ENCODE measurements at regions not wholly inside any gene's neighbourhood (a gene's known extent, or its start where the extent isn't known, plus 50 kb on each side); places are given as distances from the start of the nearest gene placed in this dataset.
"Not testable (repeated sequence)": the region's sequence is repeated elsewhere in the genome, so short reads cannot be mapped to it uniquely, and the experiment has no call there.

DNA sequence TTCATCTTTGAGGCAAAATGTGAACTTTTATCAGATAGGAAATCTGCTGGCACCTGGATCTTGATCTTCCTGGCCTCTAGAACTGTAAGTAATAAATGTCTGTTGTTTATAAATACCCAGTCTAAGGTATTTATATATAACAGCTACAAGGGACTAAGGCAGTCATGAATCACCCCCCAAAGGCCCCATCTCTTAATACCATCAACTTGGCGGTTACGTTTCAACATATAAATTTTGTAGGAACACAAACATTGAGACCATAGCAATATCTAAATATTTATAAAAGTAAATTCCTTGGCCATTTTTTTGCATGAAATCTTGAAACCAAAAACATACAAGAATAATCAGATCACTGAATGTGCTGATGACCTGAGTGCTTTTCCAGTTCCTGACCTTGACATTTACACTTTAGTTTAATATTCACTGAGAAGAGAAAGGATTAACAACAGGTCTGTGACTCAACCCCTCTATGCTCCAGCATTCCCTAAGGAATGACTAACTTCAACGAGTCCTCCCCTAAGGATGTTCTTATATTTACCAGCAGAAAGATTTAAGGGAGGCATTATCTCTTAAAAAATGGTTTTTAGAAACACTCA lies 1438.5 kb upstream of the CELF2 start:
- no peaks in the 10 kb centered on the region for H3K27me3 ChIP-seq (ENCODE audit: control insufficient read depth, insufficient read depth, low read length)
- H3K4me3 ChIP-seq (ENCODE audit: low read length), result no peak overlapping the region
- WGBS (ENCODE audit: insufficient coverage), result no CpG with 5 or more reads among the region's 3 CpGs
- H3K4me1 ChIP-seq (ENCODE audit: control insufficient read depth, insufficient read depth, low read length), result no peaks in the 10 kb centered on the region
- peak; percentile 21 for DNase-seq
- H3K36me3 ChIP-seq (ENCODE audit: control insufficient read depth, insufficient read depth, low read length), result no peaks in the 10 kb centered on the region
- no peaks in the 10 kb centered on the region for H3K9me3 ChIP-seq (replicated peaks; ENCODE audit: control insufficient read depth, low read depth, low read length)
- H3K27ac ChIP-seq (ENCODE audit: low read length), result no peak overlapping the region

DNA sequence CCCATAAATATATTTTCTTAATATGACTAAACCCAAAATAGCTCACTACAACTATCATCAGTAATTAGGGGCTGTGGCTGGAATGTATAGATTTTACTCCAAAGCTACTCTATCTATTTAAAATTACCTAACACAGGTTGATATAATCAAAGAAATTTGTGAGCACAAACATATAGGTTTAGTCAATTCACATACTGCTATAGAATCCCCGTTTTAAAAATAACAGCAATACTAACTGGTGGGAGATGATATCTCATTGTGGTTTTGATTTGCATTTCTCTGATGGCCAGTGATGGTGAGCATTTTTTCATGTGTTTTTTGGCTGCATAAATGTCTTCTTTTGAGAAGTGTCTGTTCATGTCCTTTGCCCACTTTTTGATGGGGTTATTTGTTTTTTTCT lies 1434.9 kb upstream of the CELF2 start:
- H3K27me3 ChIP-seq (ENCODE audit: control insufficient read depth, insufficient read depth, low read length); H3K27ac ChIP-seq (ENCODE audit: low read length); DNase-seq; H3K36me3 ChIP-seq (ENCODE audit: control insufficient read depth, insufficient read depth, low read length); H3K4me1 ChIP-seq (ENCODE audit: control insufficient read depth, insufficient read depth, low read length); H3K9me3 ChIP-seq (replicated peaks; ENCODE audit: control insufficient read depth, low read depth, low read length); H3K4me3 ChIP-seq (ENCODE audit: low read length): not testable (repeated sequence)
- WGBS (ENCODE audit: insufficient coverage), result no CpG with 5 or more reads among the region's 1 CpG

DNA sequence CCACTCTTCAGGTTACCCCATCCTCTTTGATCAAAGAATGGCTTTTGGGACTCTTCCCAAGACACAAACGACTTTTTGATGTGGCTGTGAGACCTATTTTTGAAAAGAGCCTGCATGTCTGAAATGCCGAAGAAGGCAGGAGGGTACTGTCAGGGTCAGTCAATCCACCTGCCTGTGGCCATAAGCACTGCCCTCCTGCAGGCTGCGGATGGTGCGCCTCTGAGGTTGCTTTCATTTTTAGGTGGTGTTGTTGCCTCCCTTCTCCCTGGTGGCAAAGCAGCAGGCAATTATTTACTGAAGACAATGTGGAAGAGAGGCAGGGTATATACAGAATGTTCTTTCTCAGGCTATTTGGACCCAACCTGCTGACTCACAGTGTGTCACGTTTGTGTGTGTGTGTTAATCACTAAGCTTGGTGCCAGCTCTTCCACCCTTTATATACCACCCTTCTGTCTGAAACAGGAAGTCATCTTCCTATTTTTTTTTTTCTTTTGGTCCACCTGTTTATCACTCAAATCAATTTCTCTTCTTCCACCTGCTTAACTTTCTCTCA lies 1421.2 kb upstream of the CELF2 start:
- no peaks in the 10 kb centered on the region for H3K27me3 ChIP-seq (ENCODE audit: control insufficient read depth, insufficient read depth, low read length)
- no peaks in the 10 kb centered on the region for H3K9me3 ChIP-seq (replicated peaks; ENCODE audit: control insufficient read depth, low read depth, low read length)
- no peak overlapping the region for H3K27ac ChIP-seq (ENCODE audit: low read length)
- DNase-seq, result no peak
- no peak overlapping the region for H3K4me3 ChIP-seq (ENCODE audit: low read length)
- 100% methylated on average over 2 of the region's 5 CpGs for WGBS (ENCODE audit: insufficient coverage)
- no peaks in the 10 kb centered on the region for H3K36me3 ChIP-seq (ENCODE audit: control insufficient read depth, insufficient read depth, low read length)
- H3K4me1 ChIP-seq (ENCODE audit: control insufficient read depth, insufficient read depth, low read length), result no peaks in the 10 kb centered on the region

DNA sequence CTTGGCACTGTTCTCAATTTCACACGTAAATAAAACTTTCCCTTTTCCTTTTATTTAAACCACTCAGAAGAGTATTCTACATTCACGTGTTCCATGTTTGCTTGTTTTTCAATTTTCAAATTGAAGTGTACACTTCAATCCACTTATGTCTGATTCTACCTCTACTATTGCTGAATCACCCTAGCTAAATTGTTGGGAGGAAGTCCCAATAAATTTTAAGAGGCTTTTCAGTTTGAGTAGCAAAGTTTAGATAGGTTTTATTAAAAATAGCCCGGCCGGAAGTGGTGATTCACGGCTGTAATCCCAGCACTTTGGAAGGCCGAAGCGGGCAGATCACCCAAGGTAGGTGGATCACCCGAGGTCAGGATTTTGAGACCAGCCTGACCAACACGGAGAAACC lies 1414.7 kb upstream of the CELF2 start:
- no peak overlapping the region for H3K4me3 ChIP-seq (ENCODE audit: low read length)
- 88% methylated on average over 6 of the region's 9 CpGs for WGBS (ENCODE audit: insufficient coverage)
- DNase-seq, result no peak

DNA sequence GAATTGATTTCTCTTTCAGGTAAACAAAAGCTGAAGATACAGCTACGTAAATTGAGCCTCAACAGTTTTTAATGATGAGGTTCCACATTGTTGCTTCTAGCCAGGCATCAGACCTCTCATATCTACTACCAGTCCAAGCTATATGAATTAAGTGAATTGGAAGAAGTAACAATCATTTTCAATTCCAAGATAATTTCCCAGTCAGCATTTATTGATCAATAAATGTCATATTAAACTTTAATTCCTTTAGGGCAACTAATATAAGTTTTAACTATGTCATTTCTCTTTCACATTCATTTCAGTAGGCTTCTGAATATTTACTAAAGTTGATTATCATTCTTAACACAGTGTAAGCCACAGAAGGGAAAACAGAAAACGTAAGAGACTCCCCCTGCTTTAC lies 1413.7 kb upstream of the CELF2 start:
- no peaks in the 10 kb centered on the region for H3K36me3 ChIP-seq (ENCODE audit: control insufficient read depth, insufficient read depth, low read length)
- no peaks in the 10 kb centered on the region for H3K4me1 ChIP-seq (ENCODE audit: control insufficient read depth, insufficient read depth, low read length)
- no CpG with 5 or more reads among the region's 2 CpGs for whole genome bisulfite sequencing (ENCODE audit: insufficient coverage)
- DNase-seq, result no peak
- H3K27ac ChIP-seq (ENCODE audit: low read length), result no peak overlapping the region
- H3K9me3 ChIP-seq (replicated peaks; ENCODE audit: control insufficient read depth, low read depth, low read length), result no peaks in the 10 kb centered on the region
- H3K27me3 ChIP-seq (ENCODE audit: control insufficient read depth, insufficient read depth, low read length), result no peaks in the 10 kb centered on the region
- H3K4me3 ChIP-seq (ENCODE audit: low read length), result no peak overlapping the region

More for the DNA sequence above, 1414.7 kb upstream of the CELF2 start:
- Histone ChIP-seq H3K9me3 (replicated peaks; ENCODE audit: control insufficient read depth, low read depth, low read length) (no peaks in the 10 kb centered on the region), H3K4me1 (ENCODE audit: control insufficient read depth, insufficient read depth, low read length) (no peaks in the 10 kb centered on the region), H3K27me3 (ENCODE audit: control insufficient read depth, insufficient read depth, low read length) (no peaks in the 10 kb centered on the region), H3K36me3 (ENCODE audit: control insufficient read depth, insufficient read depth, low read length) (no peaks in the 10 kb centered on the region), H3K27ac (ENCODE audit: low read length) (no peak overlapping the region)

DNA sequence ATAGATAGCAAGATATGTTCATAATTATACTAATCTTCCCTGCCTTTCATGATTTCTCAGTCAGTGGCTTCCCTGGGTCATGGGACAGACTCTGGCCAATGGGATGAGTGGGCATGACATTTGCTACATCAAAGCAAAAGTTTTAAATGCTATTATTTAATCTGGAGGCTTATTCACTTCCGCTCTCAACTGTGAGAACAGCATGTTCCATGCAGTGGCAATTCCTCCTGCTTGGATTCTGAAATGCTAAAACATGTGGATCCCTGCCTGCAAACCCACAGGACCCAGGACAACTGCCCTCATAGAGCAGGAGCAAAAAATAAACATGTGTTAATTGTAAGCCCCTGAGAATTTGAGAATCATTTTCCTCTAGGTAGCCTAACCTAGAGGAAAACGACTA lies 1412.4 kb upstream of the CELF2 start:
- no peak overlapping the region for H3K4me3 ChIP-seq (ENCODE audit: low read length)
- DNase-seq, result no peak
- WGBS (ENCODE audit: insufficient coverage), result 100% methylated on average over 1 of the region's 2 CpGs
- H3K27ac ChIP-seq (ENCODE audit: low read length), result no peak overlapping the region
- no peaks in the 10 kb centered on the region for H3K9me3 ChIP-seq (replicated peaks; ENCODE audit: control insufficient read depth, low read depth, low read length)
- H3K36me3 ChIP-seq (ENCODE audit: control insufficient read depth, insufficient read depth, low read length), result no peaks in the 10 kb centered on the region
- H3K27me3 ChIP-seq (ENCODE audit: control insufficient read depth, insufficient read depth, low read length), result no peaks in the 10 kb centered on the region
- H3K4me1 ChIP-seq (ENCODE audit: control insufficient read depth, insufficient read depth, low read length), result no peaks in the 10 kb centered on the region

DNA sequence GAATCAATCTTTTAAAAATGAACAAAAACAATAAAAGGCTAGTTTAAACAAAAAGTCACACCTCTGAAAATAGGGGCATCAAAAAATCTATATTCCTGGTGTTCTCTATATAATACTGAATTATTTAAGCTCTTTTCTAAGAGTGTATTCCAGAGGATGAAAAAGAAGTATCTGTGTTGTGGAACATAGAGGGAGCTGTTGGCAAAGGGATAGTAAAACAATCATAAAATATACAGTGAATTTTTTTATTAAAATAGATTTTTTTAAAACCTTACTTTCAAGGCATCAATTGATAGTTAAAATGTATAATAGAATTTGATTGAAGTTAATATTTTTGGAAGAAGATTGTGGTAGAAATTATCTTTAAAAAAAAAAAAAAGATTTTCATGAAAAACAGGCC lies 1409.1 kb upstream of the CELF2 start:
- H3K4me3 ChIP-seq (ENCODE audit: low read length), result no peak overlapping the region
- no peak overlapping the region for H3K27ac ChIP-seq (ENCODE audit: low read length)
- no peaks in the 10 kb centered on the region for H3K4me1 ChIP-seq (ENCODE audit: control insufficient read depth, insufficient read depth, low read length)
- no peaks in the 10 kb centered on the region for H3K9me3 ChIP-seq (replicated peaks; ENCODE audit: control insufficient read depth, low read depth, low read length)
- H3K36me3 ChIP-seq (ENCODE audit: control insufficient read depth, insufficient read depth, low read length), result no peaks in the 10 kb centered on the region
- no peaks in the 10 kb centered on the region for H3K27me3 ChIP-seq (ENCODE audit: control insufficient read depth, insufficient read depth, low read length)
- peak; percentile 49 for DNase-seq

DNA sequence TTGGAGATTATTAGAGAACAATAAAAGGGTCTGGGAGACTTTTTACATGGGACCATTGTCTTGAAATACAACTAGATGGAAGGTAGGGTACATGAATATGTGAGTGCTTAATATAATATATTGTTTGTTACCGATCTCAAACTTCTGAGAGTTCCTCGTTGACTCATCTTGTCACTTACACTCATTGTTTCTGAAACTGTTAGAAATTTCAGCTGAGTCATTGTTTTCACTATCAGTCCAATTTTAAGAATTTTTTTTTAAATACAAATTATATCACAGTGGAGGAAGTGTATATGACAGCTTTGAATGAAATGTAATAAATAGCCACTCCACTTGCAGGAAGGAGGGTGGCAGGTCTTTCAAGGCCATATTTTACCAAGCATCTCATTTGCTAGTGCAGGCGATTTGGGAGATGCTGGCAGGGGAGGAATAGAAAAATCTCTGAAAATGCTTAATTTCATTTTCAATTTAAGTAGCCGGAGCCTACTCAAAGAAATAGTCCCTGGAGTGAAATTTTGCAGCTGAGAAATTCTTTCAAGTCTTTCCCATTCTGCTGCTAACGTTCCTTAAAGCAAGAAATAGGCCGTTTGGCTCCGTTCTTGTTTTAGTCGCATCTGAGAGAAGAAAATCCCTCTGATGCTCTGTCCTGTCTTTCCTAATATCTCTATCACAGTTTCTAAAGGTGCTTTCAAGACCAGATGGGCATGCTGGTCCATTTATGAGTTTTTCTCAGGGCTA lies 1404.2 kb upstream of the CELF2 start:
- Histone ChIP-seq H3K36me3 (ENCODE audit: control insufficient read depth, insufficient read depth, low read length) (no peaks in the 10 kb centered on the region), H3K4me1 (ENCODE audit: control insufficient read depth, insufficient read depth, low read length) (no peaks in the 10 kb centered on the region), H3K9me3 (replicated peaks; ENCODE audit: control insufficient read depth, low read depth, low read length) (no peaks in the 10 kb centered on the region), H3K27me3 (ENCODE audit: control insufficient read depth, insufficient read depth, low read length) (no peaks in the 10 kb centered on the region), H3K4me3 (ENCODE audit: low read length) (no peak overlapping the region), H3K27ac (ENCODE audit: low read length) (no peak overlapping the region)
- peak; percentile 18 for DNase-seq
- WGBS (ENCODE audit: insufficient coverage), result 40% methylated on average over 4 of the region's 8 CpGs

DNA sequence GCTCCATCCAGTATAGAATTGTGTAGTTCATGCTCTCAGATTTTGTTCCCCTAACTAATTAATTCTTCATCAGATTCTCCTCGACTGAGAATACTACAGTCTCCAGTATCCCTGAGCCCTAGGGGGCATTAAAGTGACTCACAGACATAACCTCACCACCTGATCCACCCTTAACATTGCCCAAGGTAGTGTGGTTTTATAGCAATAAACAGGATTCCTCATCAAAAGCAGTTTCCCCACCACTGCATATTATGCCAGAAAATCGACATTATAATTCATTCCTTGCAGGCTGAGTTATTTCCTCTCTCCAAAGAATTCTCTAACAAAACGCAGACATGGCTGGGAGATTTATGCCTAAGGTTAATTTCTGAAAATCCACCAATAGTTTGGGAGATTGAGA lies 1402.5 kb upstream of the CELF2 start:
- DNase-seq, result no peak
- Histone ChIP-seq H3K4me3 (ENCODE audit: low read length) (no peak overlapping the region), H3K27ac (ENCODE audit: low read length) (no peak overlapping the region), H3K4me1 (ENCODE audit: control insufficient read depth, insufficient read depth, low read length) (no peaks in the 10 kb centered on the region), H3K36me3 (ENCODE audit: control insufficient read depth, insufficient read depth, low read length) (no peaks in the 10 kb centered on the region), H3K9me3 (replicated peaks; ENCODE audit: control insufficient read depth, low read depth, low read length) (no peaks in the 10 kb centered on the region), H3K27me3 (ENCODE audit: control insufficient read depth, insufficient read depth, low read length) (no peaks in the 10 kb centered on the region)
- no CpG with 5 or more reads among the region's 3 CpGs for WGBS (ENCODE audit: insufficient coverage)

DNA sequence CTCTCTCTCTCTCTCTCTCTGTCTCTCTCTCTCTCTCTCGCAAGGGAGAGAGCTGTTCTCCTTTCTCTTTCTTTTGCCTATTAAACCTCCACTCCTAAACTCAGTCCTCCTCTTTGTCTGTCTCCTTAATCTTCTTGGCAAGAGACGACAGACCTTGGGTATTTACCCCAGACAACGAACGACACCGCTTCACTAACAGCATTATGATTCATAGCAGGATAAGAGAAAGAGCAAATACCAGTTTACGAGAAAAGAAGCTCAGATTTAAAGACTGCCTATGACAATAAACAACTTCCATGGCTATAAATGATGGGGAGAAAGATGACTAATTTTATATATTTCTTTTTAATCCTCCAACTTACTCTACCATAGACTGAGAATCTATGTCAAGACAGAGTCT lies 1396.5 kb upstream of the CELF2 start:
- Histone ChIP-seq H3K4me3 (ENCODE audit: low read length) (no peak overlapping the region), H3K27ac (ENCODE audit: low read length) (no peak overlapping the region), H3K36me3 (ENCODE audit: control insufficient read depth, insufficient read depth, low read length) (no peaks in the 10 kb centered on the region), H3K4me1 (ENCODE audit: control insufficient read depth, insufficient read depth, low read length) (no peaks in the 10 kb centered on the region), H3K9me3 (replicated peaks; ENCODE audit: control insufficient read depth, low read depth, low read length) (no peaks in the 10 kb centered on the region), H3K27me3 (ENCODE audit: control insufficient read depth, insufficient read depth, low read length) (no peaks in the 10 kb centered on the region)
- DNase-seq, result no peak
- no CpG with 5 or more reads among the region's 6 CpGs for WGBS (ENCODE audit: insufficient coverage)
